K562 (cell line): ENCODE measurements at regions not wholly inside any gene's neighbourhood (a gene's known extent, or its start where the extent isn't known, plus 50 kb on each side); places are given as distances from the start of the nearest gene placed in this dataset.

Experiments used
- ATAC-seq: fragments of 200-7000 bp; cut with Tn5 transposase; 3 replicates; pipeline ENCODE4 v1.9.1; 2020; ENCODE audit warnings: moderate library complexity
- BruUV-seq: library from RNA; stranded (reverse); fragments of 400-500 nt; replicated peaks from 2 replicates; lab custom pipeline; 2021; lab: Mats Ljungman, UMichigan
- CTCF ChIA-PET: fragments of 300-600 bp; formaldehyde crosslinking; extraction: SDS; loops from one replicate; lab custom pipeline; 2021; ENCODE audit warnings: low intra/inter-chr PET ratio; lab: Yijun Ruan, JAX
- POLR2A ChIA-PET: fragments of 300-600, 350-650 bp; sonication (Branson Sonifier 250); formaldehyde crosslinking; extraction: SDS; loops from one replicate; lab custom pipeline; 2021; ENCODE audit warnings: antibody characterized with exemption, inconsistent platforms; lab: Yijun Ruan, JAX
- DNase-seq, 4 experiments: peaks; one replicate each; pipeline versions ENCODE4 v3.0.0 to v3.0.0-alpha.2; 2011 to 2018; ENCODE audit warnings: low spot score in 3 of 4, mixed read lengths in 3 of 4; ENCODE audit errors: extremely low read depth in 1 of 4
- FAIRE-seq: peaks from 2 replicates; lab custom pipeline; 2011; peaks lifted over from hg19 to GRCh38; lab: Jason Lieb, UNC
- H2AFZ ChIP-seq: 2 replicates; pipeline ENCODE4 v1.6.0; 2011; ENCODE audit warnings: low read depth, low read length, control low read depth, inconsistent platforms
- H3K27ac ChIP-seq: fragments of 200-600 bp; 3 replicates; pipeline ENCODE4 v1.8.0; 2011; ENCODE audit warnings: low read depth, mild to moderate bottlenecking, control low read depth, inconsistent platforms, low read length, moderate library complexity, mixed read lengths; ENCODE audit errors: extremely low read depth
- H3K27me3 ChIP-seq, 2 experiments: fragments of 300-600 bp in 1 of 2; 2 replicates in 1 of 2; 3 replicates in 1 of 2; pipeline versions ENCODE4 v1.6.0 to v1.8.0; 2011; ENCODE audit warnings: inconsistent platforms in 2 of 2, low read length in 2 of 2, mild to moderate bottlenecking in 1 of 2, mixed read lengths in 1 of 2, moderate library complexity in 1 of 2; ENCODE audit not compliant: control insufficient read depth in 2 of 2, insufficient read depth in 2 of 2
- H3K36me3 ChIP-seq: fragments of 300-600 bp; 3 replicates; pipeline ENCODE4 v1.8.0; 2011; ENCODE audit warnings: mild to moderate bottlenecking, low read length, inconsistent platforms; ENCODE audit not compliant: control insufficient read depth, insufficient read depth
- H3K4me1 ChIP-seq, 2 experiments: fragments of 200-600 bp in 1 of 2; replicated peaks in 1 of 2; 2 replicates in 1 of 2; 3 replicates in 1 of 2; pipeline versions ENCODE4 v1.5.1 to v1.8.0; 2011; ENCODE audit warnings: inconsistent platforms in 2 of 2, low read length in 2 of 2, mild to moderate bottlenecking in 1 of 2, mixed read lengths in 1 of 2, moderate library complexity in 1 of 2; ENCODE audit not compliant: control insufficient read depth in 2 of 2, insufficient read depth in 2 of 2
- H3K4me2 ChIP-seq: 2 replicates; pipeline ENCODE4 v1.6.1; 2011; ENCODE audit warnings: low read length, control low read depth, inconsistent platforms, mixed read lengths; ENCODE audit not compliant: insufficient read depth
- H3K4me3 ChIP-seq: fragments of 200-600 bp; sonication (generic), shearing (Covaris generic); 2 replicates; pipeline ENCODE4 v1.5.1; 2016; ENCODE audit warnings: control low read depth, inconsistent platforms
- H3K79me2 ChIP-seq: fragments of 200-600 bp; 3 replicates; pipeline ENCODE4 v1.8.0; 2011; ENCODE audit warnings: low read length, inconsistent platforms; ENCODE audit not compliant: control insufficient read depth, insufficient read depth
- H3K9ac ChIP-seq, 2 experiments: 2 replicates each; pipeline versions ENCODE4 v1.6.0 to v1.6.1; 2011; ENCODE audit warnings: low read depth in 2 of 2, low read length in 2 of 2, control low read depth in 1 of 2, inconsistent platforms in 1 of 2, mild to moderate bottlenecking in 1 of 2, mixed read lengths in 1 of 2; ENCODE audit not compliant: insufficient read depth in 1 of 2
- H3K9me1 ChIP-seq: one replicate; pipeline ENCODE4 v1.6.0; 2011; ENCODE audit warnings: inconsistent platforms, mild to moderate bottlenecking, low read length, moderate library complexity; ENCODE audit not compliant: control insufficient read depth, insufficient read depth
- H3K9me3 ChIP-seq: replicated peaks from 2 replicates; pipeline ENCODE4 v1.5.1; 2011; ENCODE audit warnings: low read depth, low read length, inconsistent platforms; ENCODE audit not compliant: control insufficient read depth, insufficient read depth
- H4K20me1 ChIP-seq: replicated peaks from 2 replicates; pipeline ENCODE4 v1.6.1; 2011; ENCODE audit warnings: low read length, inconsistent platforms, mixed read lengths; ENCODE audit not compliant: control insufficient read depth, insufficient read depth
- ZNF347 ChIP-seq: fragments of 450-650 bp; formaldehyde crosslinking; IDR thresholded peaks from 2 replicates; pipeline ENCODE4 v1.4.0; 2020; ENCODE audit warnings: low read depth, mild to moderate bottlenecking, moderate library complexity
- WGBS: fragments of 100-300 bp; shearing (Covaris generic); methylation state at CpG from one replicate; pipeline ENCODE4 v1.1.6; 2016; ENCODE audit warnings: low coverage, mixed read lengths; ENCODE audit not compliant: insufficient coverage; ENCODE audit errors: missing lambda C conversion rate; 5-methylcytosine and 5-hydroxymethylcytosine counted together
- in situ Hi-C: fragments of 300-500 bp; cut with MboI; formaldehyde crosslinking; loops from 4 replicates; pipeline ENCODE4 v1.15.0; 2018; ENCODE audit warnings: inconsistent platforms, mixed read lengths
- intact Hi-C: fragments of 100-400 bp; cut with micrococcal nuclease; formaldehyde crosslinking; loops from 2 replicates; pipeline ENCODE4 v1.14.2; 2022
- TF ChIP-seq, protein P1 (sequence below): fragments of 450-650 bp; IDR thresholded peaks from 2 replicates; pipeline ENCODE4 v1.6.1; 2016
- TF ChIP-seq, protein P2 (sequence below), 2 experiments: fragments of 150-350 bp in 1 of 2; IDR thresholded peaks; 2 replicates each; pipeline ENCODE4 v1.6.1; 2012 to 2016; ENCODE audit warnings: low read depth in 2 of 2, low read length in 2 of 2, mild to moderate bottlenecking in 1 of 2, moderate library complexity in 1 of 2

DNA sequence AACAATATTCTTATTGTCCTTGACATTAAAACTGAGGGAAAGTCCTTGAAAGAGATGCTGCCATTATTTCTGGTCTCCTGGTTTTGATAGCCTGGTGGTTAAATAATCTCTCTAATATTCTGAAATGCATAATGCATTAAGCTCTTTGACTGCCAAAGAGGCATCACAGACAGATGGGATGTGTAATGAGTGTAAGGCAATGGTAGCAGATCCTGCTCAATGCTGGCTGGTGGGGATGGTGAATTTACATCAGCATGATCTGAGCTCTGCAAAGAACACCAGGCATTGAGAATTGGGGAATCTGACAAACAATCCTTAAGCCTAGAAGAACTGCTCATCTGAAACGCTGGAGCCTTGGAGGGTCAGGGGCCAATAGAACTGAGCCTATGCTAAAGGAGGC is 528.6 kb upstream of the LMCD1 start (continued):
- no peak for TF ChIP-seq ZNF347 (CRISPR knock-in tag)

DNA sequence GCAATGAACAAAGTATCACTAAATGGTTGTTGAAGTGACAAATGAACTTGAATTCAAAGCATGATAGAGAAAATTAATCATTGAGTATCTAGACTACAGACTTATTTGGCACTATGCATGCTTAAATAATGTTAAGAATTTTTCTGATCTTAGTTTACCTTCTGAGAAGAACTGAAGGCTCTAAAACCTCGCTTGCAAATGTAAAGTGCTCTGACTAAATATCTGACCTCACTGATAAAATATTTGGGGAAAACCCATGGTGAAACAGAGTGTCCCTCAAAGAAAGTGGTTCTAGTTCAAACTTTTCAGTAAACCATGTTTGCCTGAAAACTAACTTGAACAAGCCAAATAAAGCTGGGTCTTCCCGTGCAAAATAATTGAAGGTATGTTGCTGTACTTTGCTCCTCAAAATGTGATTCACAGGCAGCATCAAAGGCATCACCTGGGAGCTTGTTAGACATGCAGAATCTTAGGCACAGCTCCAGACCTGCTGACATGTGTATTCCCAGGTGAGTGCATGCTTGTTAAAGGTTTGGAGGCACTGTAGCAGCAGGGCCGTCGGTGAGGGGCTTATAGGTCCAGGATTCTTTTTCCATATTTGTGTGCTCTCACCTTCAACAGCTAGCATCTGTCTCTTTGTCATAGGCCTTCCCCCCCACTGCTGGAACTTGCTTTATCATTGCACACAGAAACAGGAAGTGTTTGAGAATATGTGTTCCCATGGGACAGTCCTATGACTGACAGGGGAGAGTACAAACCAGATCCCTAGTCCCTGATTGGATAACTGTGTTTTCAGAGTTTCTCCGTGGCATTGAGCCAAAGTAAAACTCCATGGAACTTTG is 524.2 kb upstream of the LMCD1 start:
- BruUV-seq = no TSS peak
- Histone ChIP-seq H3K27me3 (no peaks in the 10 kb centered on the region), H4K20me1 (no peaks in the 10 kb centered on the region), H3K9me3 (no peaks in the 10 kb centered on the region), H3K9me1 (no peaks in the 10 kb centered on the region), H3K4me1 (no peaks in the 10 kb centered on the region), H3K27ac (no peak overlapping the region), H3K79me2 (no peaks in the 10 kb centered on the region), H2AFZ (no peak overlapping the region), H3K36me3 (no peaks in the 10 kb centered on the region), H3K4me2 (no peak overlapping the region), H3K4me3 (no peak overlapping the region), H3K9ac (no peak overlapping the region)
- in situ Hi-C loops (no loop called here), intact Hi-C loops (no loop called here)
- no peak for DNase-seq
- TF ChIP-seq, protein P1, sequence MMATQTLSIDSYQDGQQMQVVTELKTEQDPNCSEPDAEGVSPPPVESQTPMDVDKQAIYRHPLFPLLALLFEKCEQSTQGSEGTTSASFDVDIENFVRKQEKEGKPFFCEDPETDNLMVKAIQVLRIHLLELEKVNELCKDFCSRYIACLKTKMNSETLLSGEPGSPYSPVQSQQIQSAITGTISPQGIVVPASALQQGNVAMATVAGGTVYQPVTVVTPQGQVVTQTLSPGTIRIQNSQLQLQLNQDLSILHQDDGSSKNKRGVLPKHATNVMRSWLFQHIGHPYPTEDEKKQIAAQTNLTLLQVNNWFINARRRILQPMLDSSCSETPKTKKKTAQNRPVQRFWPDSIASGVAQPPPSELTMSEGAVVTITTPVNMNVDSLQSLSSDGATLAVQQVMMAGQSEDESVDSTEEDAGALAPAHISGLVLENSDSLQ = peak; percentile 26; the same call in 1 of the 2 replicates
- TF ChIP-seq, protein P2, sequence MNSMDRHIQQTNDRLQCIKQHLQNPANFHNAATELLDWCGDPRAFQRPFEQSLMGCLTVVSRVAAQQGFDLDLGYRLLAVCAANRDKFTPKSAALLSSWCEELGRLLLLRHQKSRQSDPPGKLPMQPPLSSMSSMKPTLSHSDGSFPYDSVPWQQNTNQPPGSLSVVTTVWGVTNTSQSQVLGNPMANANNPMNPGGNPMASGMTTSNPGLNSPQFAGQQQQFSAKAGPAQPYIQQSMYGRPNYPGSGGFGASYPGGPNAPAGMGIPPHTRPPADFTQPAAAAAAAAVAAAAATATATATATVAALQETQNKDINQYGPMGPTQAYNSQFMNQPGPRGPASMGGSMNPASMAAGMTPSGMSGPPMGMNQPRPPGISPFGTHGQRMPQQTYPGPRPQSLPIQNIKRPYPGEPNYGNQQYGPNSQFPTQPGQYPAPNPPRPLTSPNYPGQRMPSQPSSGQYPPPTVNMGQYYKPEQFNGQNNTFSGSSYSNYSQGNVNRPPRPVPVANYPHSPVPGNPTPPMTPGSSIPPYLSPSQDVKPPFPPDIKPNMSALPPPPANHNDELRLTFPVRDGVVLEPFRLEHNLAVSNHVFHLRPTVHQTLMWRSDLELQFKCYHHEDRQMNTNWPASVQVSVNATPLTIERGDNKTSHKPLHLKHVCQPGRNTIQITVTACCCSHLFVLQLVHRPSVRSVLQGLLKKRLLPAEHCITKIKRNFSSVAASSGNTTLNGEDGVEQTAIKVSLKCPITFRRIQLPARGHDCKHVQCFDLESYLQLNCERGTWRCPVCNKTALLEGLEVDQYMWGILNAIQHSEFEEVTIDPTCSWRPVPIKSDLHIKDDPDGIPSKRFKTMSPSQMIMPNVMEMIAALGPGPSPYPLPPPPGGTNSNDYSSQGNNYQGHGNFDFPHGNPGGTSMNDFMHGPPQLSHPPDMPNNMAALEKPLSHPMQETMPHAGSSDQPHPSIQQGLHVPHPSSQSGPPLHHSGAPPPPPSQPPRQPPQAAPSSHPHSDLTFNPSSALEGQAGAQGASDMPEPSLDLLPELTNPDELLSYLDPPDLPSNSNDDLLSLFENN (IDR thresholded peaks at IDR 0.05; ENCODE audit: low read depth in 2 of 2, low read length in 2 of 2) = no peak
- 0% methylated on average over 5 of the region's 5 CpGs for WGBS
- FAIRE-seq = no peak
- no peak for ATAC-seq
- ChIA-PET POLR2A (interaction anchor here (1.0 kb wide), 1 partner anchor 7 kb away, joined by 4 read pairs; no protein-coding TSS in a partner anchor), CTCF (no interaction called here)
